NCI-H146 treated with DMSO at 0.1 percent for 48 hours (cell line): ENCODE measurements at regions not wholly inside any gene's neighbourhood (a gene's known extent, or its start where the extent isn't known, plus 50 kb on each side); places are given as distances from the start of the nearest gene placed in this dataset.

Experiments
- DNase-seq: peaks from one replicate; lab custom pipeline; 2025; ENCODE audit not compliant: unreplicated experiment; lab: John Stamatoyannopoulos, UW

DNA sequence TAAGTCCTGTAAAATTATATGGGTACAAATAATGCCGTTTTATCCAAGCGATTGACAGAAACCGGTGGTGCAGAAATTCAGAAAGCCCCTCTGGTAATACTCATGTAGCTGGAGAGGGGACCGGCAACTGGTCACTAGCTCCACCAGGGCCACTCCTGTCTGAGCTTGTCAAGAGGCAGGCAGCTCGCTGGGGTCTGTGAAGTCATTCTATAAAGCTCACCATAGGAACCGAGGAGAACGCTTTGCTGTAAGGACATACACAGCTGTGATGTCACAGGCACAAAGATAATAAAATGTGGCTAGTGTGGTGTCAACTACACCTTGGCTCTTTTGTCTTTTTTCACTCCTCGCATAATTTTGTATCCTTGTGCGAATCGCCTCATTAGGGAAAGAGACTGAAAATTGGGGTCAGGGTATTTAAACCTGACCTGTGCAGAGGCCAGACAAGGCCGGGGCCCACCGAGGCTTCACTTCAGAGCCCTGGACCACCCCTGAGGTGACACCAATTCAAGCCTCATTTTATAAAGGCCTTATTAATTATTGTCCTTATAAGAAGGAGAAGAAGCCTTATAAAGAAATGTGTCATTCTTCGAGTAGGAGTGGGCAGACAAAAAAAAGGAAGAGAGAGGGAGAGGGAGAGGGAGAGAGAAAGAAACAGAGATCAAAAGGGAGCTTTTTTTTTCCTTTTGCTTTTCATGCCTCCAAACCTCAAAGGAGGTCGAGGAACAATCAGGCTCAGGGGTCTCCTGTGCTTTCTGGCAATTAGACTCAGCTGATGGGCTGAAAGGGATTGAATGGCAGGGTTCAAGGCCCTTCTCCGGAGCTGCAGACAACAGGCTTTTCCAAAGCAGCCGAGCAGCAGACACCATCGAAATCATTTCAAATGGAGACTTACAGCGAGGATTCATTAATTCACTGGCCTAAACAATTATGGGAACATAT lies 813.3 kb upstream of the ARRDC4 start:
- DNase-seq = no peak

DNA sequence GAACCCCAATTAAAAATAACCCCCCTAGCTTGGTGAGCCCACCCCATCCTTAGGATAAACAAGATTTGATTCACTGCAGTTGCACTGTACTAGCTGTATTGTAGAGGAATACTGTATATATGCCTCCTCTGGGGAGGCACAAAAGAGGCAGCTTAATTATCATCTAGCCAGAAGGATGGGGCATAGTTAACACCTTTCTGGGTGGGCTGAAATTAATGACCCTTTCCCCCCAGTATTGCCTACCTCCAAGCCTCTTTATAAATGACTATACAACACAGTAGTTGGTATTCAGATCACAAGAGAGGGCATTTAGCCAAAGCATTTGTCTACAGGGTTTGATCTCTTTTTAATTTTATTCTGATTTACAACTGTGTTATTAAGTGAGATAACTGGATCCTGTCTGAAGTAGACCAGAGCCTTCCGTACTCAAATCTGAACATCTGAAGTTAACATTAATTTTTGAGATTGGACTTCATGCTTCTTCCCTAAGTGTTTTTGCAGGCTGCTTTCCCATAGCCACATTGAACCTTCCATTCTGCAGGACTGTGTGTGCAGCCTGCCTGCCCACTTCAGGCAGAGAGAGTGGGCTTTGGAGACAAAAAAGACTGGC lies 807.0 kb upstream of the ARRDC4 start:
- DNase-seq = no peak

DNA sequence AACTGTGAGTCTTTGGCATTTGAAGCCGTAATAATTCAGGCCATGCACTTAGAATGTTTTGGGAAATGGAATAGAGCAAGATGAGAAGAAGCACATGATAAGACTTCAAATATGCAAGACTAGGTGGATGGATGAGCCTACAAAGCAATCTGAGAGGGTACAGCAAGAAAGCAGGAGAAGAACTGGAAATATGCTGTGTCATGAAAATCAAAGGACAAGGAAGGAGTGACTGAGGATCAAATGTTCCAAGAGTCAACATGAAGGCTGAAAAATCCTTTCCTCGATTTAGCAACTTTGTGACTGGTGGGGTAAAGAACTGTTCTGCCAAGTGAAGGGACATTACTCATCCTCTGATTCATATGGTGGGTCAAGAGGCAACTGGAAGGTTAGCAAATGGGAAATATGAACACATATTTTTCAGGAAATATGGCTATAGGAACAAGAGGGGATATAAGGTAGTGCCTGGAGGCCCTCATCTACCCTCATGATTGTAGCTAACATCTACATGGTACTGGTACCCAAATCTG lies 803.7 kb upstream of the ARRDC4 start:
- no peak for DNase-seq

DNA sequence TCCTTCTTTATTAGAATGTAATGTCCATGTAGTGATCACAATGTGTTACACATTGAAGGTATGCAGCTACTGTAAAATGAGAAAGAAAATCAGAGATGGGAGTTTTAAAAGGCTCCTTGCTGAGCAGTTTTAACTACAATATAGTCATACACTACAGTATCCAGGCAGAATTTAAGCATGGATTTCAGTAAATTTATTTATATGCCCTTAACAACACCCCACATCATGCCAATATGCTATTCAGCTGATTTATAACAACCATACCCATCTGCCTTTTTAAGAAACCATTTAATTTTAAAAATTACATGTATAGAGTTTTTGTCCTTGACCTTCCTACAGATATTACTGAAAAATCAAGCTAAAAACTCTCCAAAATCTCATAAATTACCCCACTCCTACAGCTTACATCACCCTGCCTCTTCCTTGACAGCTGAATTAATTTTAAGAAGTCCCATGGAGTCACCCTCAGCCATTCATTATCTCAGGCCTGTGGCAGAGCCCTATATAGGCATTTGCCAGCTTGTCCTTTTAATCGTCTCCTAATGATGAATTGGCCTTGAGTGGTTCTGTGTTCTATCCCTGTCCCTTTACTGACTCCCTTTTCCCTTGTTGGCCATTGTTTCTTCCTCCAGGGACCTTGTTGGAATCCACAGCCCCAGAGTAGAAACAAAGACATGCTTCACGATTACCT lies 797.6 kb upstream of the ARRDC4 start:
- DNase-seq = no peak

DNA sequence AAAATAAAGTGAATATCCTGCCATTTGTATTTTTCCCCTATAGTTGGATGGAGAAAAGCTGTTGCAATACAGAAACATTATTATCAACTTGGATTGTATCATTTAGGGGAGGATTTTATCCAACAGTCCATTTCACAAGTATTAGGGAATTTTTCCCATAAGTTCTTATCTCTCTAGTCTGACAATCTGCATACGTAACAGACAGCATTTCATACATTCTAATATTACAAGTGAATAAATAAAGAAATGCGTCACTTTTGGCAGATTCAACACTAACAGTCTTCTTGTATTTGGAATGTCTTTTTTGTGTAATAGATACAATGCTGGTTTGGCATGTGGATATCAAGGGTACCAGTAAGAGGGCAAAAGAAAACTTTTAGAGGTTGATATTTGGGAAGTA lies 795.3 kb upstream of the ARRDC4 start:
- no peak for DNase-seq

DNA sequence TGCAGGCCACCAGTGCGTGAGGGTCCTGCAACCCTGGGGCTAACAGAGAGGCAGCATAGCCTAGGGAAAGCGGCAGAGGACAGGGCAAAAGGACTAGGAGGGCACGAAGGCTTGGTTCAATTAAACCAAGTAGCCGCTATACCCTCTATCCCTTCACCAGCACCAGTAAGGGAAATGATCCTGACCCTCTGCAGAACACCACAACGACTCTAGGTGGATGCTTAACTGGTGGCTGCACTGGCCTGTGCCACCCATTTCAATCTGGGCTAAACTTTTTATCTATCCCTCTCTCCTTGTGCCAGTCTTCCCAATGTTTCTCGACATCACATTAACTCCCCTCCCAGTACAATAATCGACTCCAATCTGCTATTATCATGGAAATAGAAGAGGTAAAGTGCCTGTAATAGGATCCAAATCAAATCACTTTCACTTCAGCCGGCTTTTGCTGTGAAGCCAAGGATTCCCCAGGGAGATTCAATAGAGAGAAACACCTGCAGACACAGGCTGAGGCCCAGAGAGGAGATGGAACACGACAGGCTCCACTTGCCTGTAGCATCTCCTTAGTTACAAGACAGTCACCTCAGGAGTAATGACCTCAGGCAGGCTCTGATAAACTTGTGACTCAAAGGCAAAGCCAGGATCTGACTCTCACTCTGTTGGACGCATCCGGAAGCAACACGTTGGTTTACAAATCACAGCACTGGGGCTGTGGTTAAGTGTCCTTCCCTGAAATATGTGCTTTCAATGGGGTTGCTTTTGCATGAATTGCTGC lies 791.6 kb upstream of the ARRDC4 start:
- DNase-seq = no peak

DNA sequence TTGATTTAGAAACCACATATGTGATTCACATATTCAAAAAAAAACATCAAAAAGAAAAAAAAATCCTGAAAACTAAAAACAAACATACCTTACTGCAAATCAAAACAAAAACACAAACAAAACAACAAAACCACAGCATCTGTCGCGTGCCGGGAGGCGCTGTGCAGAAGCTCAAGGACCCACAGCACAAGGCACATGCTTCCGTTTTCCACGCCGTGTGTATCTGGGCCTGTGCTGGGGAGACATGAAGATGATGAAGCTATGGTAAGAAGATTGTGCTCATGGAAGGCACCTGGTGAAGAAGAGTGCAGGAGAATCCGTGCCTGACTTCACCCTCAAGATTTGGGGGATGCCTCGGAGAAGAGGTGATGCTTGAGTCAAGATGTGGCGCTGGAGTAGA lies 788.9 kb upstream of the ARRDC4 start:
- DNase-seq = no peak

DNA sequence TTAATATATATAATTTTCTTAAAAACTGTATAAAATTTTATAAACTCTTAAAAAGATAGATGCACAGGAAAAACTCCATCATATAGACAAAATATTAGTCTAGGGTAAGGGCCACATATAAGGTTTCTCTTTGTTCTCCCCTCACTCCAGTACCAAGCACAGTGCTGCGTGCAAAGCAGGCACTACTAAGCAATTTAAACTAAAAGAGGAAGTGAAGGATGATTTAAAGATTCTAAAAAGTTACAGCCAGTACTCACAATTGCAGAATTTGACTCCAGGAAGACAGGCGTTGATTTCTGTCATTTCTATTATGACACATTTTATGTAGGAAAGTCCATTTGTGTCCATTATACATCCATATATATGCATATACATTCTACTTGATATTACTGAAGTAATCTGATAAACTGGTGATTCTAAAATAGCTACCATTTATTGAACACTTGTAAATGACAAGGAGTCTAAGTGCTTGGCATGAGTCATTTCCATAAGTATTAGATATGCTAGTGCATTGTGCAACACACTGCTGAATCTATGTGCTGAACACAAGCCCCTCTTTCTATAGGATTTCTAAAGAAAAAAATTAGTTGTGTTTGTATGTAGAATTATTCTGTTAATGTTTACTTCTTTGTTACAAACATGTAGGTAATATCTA lies 785.5 kb upstream of the ARRDC4 start:
- no peak for DNase-seq

DNA sequence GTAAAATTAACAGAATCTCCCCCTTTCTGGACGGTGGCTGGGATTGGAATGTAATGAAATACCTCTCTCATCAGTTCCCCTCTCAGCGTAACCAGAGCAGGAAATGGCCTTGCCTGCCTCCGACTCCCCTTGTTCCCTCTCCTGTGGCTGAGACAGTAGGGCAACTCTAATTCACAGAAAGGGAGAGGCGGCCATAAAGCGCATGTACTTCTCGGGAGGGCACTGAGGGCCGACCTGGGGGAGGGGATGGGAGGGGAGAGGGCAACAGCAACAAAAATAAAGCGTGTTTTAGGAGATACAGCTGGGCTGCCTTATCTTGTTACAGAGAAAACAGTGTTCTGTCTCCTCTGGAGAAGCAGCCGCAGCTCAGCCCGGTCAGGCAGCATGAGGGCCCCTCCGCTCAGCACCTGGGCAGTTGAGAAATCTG lies 783.3 kb upstream of the ARRDC4 start:
- no peak for DNase-seq

DNA sequence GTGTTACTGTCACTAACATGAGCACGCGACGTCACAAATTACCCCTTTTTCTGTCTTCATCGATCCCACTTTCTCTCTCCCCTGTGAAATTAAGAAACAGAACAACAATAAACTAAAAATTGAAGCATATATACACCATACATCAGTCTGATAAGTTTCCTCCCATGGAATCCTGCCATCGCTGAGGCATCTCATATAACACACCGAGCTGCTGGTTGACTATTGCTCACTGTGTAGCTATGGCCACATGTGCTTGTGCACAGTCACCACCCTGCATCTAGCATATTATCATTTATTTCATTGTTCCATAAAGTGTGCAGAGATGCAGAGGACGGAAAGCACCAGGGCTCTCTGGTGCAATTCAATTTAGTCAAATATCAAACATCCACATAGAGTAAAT lies 777.9 kb upstream of the ARRDC4 start:
- no peak for DNase-seq

DNA sequence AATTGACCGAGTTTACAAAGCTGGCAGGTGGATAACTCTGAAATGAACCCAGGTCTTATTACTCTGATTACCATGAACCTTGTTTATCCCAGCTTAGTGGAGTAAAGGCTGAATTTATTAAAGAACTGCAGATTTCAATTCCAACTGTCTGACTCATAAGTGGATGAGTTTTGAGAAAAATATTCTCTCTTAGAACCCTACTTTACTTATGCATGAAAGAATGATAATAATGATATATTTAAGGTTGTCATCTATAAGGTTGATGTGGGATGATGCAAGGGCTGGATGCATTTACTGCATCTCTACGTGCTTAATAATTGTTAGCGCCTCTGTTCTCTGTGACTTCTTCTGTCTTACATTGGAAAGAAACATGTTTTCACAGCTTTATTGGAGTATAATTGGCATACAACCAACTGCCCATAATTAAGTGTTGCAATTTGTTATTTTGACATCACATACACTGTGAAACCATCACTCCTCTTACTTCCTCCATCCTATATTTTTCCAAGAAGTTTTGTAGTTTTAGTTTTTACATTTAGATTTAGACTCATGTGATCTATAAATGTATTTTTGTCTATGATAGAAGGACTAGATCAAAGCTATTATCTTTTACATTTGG lies 771.2 kb upstream of the ARRDC4 start:
- DNase-seq = no peak

DNA sequence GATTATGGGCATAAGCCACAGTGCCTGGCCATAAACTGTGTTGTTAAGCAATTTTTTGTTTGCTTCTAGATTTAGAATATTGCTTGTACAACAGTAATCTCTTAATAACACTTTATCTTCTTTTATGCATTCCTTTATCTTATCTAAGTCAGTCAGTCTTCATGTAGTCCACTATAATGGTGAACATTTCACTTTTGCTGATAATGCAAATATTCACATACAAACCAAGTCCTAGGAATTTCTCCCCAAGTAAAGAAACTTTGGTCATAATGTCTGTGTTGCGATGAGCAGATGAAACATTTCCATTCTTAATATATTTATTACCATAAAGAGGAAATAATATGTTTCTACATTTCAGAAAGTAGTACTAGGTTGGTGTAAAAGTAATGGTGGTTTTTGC lies 765.8 kb upstream of the ARRDC4 start:
- no peak for DNase-seq

DNA sequence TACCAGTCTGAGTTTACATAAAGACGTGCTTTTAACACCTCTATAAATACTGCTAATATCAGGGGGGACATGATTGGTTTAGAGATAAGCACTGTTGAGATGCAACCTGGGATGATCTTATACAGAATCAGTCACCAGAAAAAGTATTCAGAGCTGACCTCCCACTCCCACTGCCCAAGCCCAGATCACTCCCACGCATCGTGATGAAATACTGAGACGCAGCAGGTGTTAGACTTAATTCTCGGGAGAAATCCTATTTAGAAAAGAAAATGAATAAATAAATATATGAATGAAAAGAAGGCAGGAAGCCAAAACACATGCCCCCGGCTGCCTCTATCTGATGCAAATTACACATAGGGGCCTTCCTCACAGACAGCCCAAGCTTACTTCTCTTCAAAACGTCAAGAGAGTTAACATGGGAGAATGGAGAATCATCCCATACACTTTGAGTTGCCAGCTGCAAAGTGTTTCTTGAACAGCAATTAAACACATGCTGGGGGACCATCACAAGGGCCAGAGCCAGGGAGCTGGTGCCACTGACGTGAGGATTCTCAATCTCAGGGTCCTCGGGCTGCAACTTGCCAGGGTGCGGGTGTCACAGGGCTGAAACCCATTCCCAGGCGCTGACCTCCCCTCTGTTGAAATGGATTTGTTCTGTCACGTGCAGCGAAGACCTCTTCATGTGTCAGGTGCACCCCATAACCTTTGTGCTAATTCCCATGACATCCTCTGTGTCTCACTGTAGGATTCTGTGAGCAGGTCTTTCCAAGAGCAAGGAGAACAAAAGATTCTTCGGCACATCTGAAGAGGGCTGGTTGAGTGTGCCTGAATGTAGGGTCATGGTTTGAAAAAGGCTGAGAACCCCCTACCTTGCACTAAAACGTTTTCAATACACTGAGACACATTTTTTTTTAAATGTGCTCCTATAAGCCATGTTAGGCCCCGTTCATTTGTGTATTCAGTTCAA lies 764.2 kb upstream of the ARRDC4 start:
- no peak for DNase-seq

DNA sequence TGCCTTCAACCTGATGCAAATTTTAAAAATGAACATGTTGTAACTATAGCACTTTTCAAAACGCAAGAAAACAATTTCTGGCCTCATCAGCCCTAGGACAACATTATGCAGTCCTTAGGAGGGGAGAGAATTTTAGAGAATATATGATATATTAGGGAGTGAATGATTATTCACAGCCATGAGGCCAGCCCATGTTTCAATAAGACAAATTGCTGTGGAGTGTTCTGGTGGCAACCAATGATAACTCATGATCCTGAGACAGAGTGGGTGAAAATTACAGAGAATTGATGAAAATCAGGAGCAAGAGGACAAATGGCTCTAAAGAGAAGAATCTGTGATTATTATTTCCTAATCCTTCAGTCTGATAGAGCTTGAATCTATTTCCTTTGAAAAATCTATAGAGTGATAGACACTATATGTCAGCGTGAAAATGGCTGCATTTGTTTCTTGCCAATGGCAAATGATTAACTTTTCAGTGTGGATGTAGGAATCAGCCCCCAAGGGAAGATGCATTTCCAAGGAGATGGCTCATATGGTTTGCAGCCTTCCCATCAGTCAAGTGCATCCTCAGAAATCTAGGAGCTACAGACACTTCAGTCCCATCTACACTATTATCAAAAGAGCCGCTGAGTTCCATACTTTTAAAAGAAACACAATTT lies 761.0 kb upstream of the ARRDC4 start:
- no peak for DNase-seq

DNA sequence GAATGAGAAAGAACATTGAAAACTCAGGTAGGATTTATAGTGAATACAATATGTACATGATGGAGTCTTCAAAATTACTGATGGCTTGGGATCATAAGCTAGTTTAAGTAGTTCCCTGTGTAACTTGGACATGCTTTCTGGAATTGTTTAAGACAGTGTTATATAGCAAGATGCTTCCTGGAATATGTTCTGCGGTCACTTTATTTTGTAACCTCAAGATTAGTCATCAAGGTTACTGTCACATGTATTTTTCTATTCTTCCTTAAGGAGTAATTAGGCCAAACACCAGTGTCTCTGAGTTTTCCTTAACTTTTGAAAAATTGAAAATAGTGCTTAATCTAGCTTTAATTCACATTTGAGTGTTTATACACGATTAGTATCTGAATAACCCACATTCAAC lies 760.3 kb upstream of the ARRDC4 start:
- no peak for DNase-seq

DNA sequence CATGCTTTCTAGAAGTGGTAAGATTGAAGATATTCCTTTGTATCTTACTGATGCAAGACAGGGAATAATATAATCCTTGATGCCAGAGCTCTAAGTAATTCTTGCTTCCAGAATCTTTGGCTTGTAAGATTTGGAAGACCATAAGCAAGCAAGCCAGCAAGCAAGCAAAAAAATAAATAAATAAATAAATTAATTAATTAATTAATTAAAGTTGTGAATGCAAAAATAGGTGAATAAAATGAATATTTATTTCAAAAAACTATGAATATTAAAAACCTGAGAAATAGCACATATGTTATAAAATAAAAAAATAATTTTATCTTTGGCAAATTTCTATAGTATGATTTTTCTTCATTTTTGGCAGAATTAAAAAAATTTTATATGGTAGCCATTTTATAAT lies 750.2 kb upstream of the ARRDC4 start:
- DNase-seq = no peak

DNA sequence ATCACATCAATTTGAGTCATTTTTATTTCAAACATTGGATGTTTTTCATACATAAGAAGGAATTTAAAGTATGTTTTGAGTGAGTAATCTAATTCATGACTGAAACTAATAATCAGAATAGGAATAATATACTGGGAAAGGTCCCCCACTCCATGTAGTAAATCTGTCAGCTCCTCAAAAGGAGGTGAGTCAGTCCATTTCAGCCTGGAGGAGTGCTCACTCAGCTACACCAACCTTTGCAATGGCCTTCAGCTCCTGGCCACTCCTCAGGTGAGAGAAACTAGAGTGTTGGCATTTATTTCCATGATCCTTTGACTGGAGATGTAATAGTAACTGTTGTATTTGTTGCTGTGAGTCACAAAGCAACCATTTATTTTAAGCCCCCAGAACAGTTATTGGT lies 744.9 kb upstream of the ARRDC4 start:
- no peak for DNase-seq

DNA sequence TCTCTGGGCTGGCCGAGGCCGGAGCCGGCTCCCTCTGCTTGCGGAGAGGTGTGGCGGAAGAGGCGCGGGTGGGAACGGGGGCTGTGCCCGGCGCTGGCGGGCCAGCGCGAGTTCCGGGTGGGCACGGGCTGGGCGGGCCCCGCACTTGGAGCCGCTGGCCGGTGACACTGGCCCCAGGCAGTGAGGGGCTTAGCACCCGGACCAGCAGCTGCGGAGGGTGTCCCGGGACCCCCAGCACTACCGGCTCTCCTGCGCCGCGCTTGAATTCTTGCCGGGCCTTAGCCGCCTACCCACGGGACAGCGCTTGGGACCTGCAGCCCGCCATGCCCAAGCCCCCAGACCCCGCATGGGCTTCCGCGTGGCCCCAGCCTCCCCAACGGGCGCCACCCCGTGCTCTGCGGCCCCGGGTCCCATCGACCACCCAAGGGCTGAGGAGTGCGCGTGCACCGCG lies 736.3 kb upstream of the ARRDC4 start:
- DNase-seq = no peak
